ENCODE measurements at regions not wholly inside any gene's neighbourhood (a gene's known extent, or its start where the extent isn't known, plus 50 kb on each side); places are given as distances from the start of the nearest gene placed in this dataset.

GRCh38 chr4:151459375-151459774 is 50.4 kb downstream of the FHIP1A start:
- H3K4me1 Mint-ChIP-seq (ENCODE audit: low read depth in 2 of 2), result no peaks in the 10 kb centered on the region
- peaks cover 16 to 20% of the 10 kb centered on the region in 2 donors for H3K27me3 Mint-ChIP-seq
- H3K4me3 Mint-ChIP-seq, result no peak overlapping the region
- H3K36me3 Mint-ChIP-seq, result no peaks in the 10 kb centered on the region
- no peaks in the 10 kb centered on the region for H3K9me3 Mint-ChIP-seq
- H3K27ac Mint-ChIP-seq, result no peak overlapping the region
- ATAC-seq, result no peak
- no peak for DNase-seq (ENCODE audit: low spot score)

GRCh38 chr4:151460434-151460833 is 51.5 kb downstream of the FHIP1A start:
- ATAC-seq (no peak), DNase-seq (ENCODE audit: low spot score) (no peak)
- no peaks in the 10 kb centered on the region for H3K9me3 Mint-ChIP-seq
- peaks cover 16 to 20% of the 10 kb centered on the region in 2 donors for H3K27me3 Mint-ChIP-seq
- H3K27ac Mint-ChIP-seq, result no peak overlapping the region
- no peaks in the 10 kb centered on the region for H3K4me1 Mint-ChIP-seq (ENCODE audit: low read depth in 2 of 2)
- H3K4me3 Mint-ChIP-seq, result no peak overlapping the region
- H3K36me3 Mint-ChIP-seq, result no peaks in the 10 kb centered on the region

- no peaks in the 10 kb centered on the region for H3K4me1 Mint-ChIP-seq (ENCODE audit: low read depth in 2 of 2)
- no peak overlapping the region for H3K27ac Mint-ChIP-seq
- no peak for ATAC-seq
- no peaks in the 10 kb centered on the region for H3K36me3 Mint-ChIP-seq
- peaks cover 2% of the 10 kb centered on the region for H3K9me3 Mint-ChIP-seq
- H3K27me3 Mint-ChIP-seq, result peaks cover 17 to 19% of the 10 kb centered on the region in 2 donors
- no peak overlapping the region for H3K4me3 Mint-ChIP-seq
- DNase-seq (ENCODE audit: low spot score), result no peak
These were observed 53.6 kb downstream of the FHIP1A start for GRCh38 chr4:151462554-151462953.

GRCh38 chr4:151468715-151469696 is 60.0 kb downstream of the FHIP1A start:
- H3K36me3 Mint-ChIP-seq, result no peaks in the 10 kb centered on the region
- DNase-seq (ENCODE audit: low spot score) (no peak), ATAC-seq (no peak)
- no peak overlapping the region for H3K4me3 Mint-ChIP-seq
- peaks cover 3% of the 10 kb centered on the region for H3K9me3 Mint-ChIP-seq
- H3K27me3 Mint-ChIP-seq, result peaks cover 0 to 8% of the 10 kb centered on the region in 2 donors
- H3K4me1 Mint-ChIP-seq (ENCODE audit: low read depth in 2 of 2), result no peaks in the 10 kb centered on the region
- no peak overlapping the region for H3K27ac Mint-ChIP-seq

- DNase-seq (ENCODE audit: low spot score) (no peak), ATAC-seq (no peak)
- no peaks in the 10 kb centered on the region for H3K36me3 Mint-ChIP-seq
- H3K4me1 Mint-ChIP-seq (ENCODE audit: low read depth in 2 of 2), result no peaks in the 10 kb centered on the region
- H3K27ac Mint-ChIP-seq, result no peak overlapping the region
- H3K9me3 Mint-ChIP-seq, result peaks cover 3% of the 10 kb centered on the region
- H3K4me3 Mint-ChIP-seq, result no peak overlapping the region
- peaks cover 2 to 8% of the 10 kb centered on the region in 2 donors for H3K27me3 Mint-ChIP-seq
These were observed 61.0 kb downstream of the FHIP1A start for GRCh38 chr4:151469970-151470369.

- Mint-ChIP-seq H3K36me3 (no peaks in the 10 kb centered on the region), H3K4me1 (ENCODE audit: low read depth in 2 of 2) (no peaks in the 10 kb centered on the region), H3K27ac (no peak overlapping the region), H3K27me3 (peaks cover 8 to 12% of the 10 kb centered on the region in 2 donors), H3K9me3 (peaks cover 3% of the 10 kb centered on the region), H3K4me3 (no peak overlapping the region)
- DNase-seq (ENCODE audit: low spot score) (no peak), ATAC-seq (no peak)
These were observed 62.8 kb downstream of the FHIP1A start for GRCh38 chr4:151471728-151472127.

- Mint-ChIP-seq H3K4me3 (no peak overlapping the region), H3K4me1 (ENCODE audit: low read depth in 2 of 2) (no peaks in the 10 kb centered on the region), H3K9me3 (peaks cover 3% of the 10 kb centered on the region), H3K36me3 (no peaks in the 10 kb centered on the region), H3K27ac (no peak overlapping the region), H3K27me3 (peaks cover 8 to 11% of the 10 kb centered on the region in 2 donors)
- no peak for ATAC-seq
- no peak for DNase-seq (ENCODE audit: low spot score)
These were observed 63.3 kb downstream of the FHIP1A start for GRCh38 chr4:151472297-151472696.

GRCh38 chr4:151472711-151473110 is 63.7 kb downstream of the FHIP1A start:
- Mint-ChIP-seq H3K27me3 (peaks cover 8% of the 10 kb centered on the region in 2 donors), H3K4me1 (ENCODE audit: low read depth in 2 of 2) (no peaks in the 10 kb centered on the region), H3K4me3 (no peak overlapping the region), H3K27ac (no peak overlapping the region), H3K36me3 (no peaks in the 10 kb centered on the region), H3K9me3 (no peaks in the 10 kb centered on the region)
- DNase-seq (ENCODE audit: low spot score) (no peak), ATAC-seq (no peak)

- no peak overlapping the region for H3K4me3 Mint-ChIP-seq
- H3K9me3 Mint-ChIP-seq, result no peaks in the 10 kb centered on the region
- no peaks in the 10 kb centered on the region for H3K4me1 Mint-ChIP-seq (ENCODE audit: low read depth in 2 of 2)
- ATAC-seq (no peak), DNase-seq (ENCODE audit: low spot score) (no peak)
- H3K27me3 Mint-ChIP-seq, result peaks cover 8% of the 10 kb centered on the region in 2 donors
- H3K36me3 Mint-ChIP-seq, result no peaks in the 10 kb centered on the region
- H3K27ac Mint-ChIP-seq, result no peak overlapping the region
These were observed 64.6 kb downstream of the FHIP1A start for GRCh38 chr4:151473521-151474097.

GRCh38 chr4:151475035-151475714 is 66.2 kb downstream of the FHIP1A start:
- Mint-ChIP-seq H3K36me3 (no peaks in the 10 kb centered on the region), H3K27me3 (peaks cover 8 to 13% of the 10 kb centered on the region in 2 donors), H3K4me3 (no peak overlapping the region), H3K4me1 (ENCODE audit: low read depth in 2 of 2) (no peaks in the 10 kb centered on the region), H3K27ac (no peak overlapping the region), H3K9me3 (peaks cover 3% of the 10 kb centered on the region)
- DNase-seq (ENCODE audit: low spot score) (no peak), ATAC-seq (no peak)

- Mint-ChIP-seq H3K9me3 (peaks cover 3% of the 10 kb centered on the region), H3K4me3 (no peak overlapping the region), H3K27me3 (peaks cover 0 to 6% of the 10 kb centered on the region in 2 donors), H3K4me1 (ENCODE audit: low read depth in 2 of 2) (no peaks in the 10 kb centered on the region), H3K36me3 (no peaks in the 10 kb centered on the region), H3K27ac (no peak overlapping the region)
- no peak for ATAC-seq
- DNase-seq (ENCODE audit: low spot score), result no peak
These were observed 72.8 kb downstream of the FHIP1A start for GRCh38 chr4:151481813-151482212.

- Mint-ChIP-seq H3K27ac (no peak overlapping the region), H3K27me3 (peaks cover 9 to 19% of the 10 kb centered on the region in 2 donors), H3K4me3 (no peak overlapping the region), H3K4me1 (ENCODE audit: low read depth in 2 of 2) (no peaks in the 10 kb centered on the region), H3K36me3 (no peaks in the 10 kb centered on the region), H3K9me3 (peaks cover 10% of the 10 kb centered on the region)
- ATAC-seq, result no peak
- DNase-seq (ENCODE audit: low spot score), result no peak
These were observed 75.6 kb downstream of the FHIP1A start for GRCh38 chr4:151484396-151485102.

GRCh38 chr4:151485541-151486131 is 76.7 kb downstream of the FHIP1A start:
- Mint-ChIP-seq H3K27ac (no peak overlapping the region), H3K4me3 (no peak overlapping the region), H3K4me1 (ENCODE audit: low read depth in 2 of 2) (no peaks in the 10 kb centered on the region), H3K27me3 (peaks cover 3 to 19% of the 10 kb centered on the region in 2 donors), H3K9me3 (peaks cover 7% of the 10 kb centered on the region), H3K36me3 (no peaks in the 10 kb centered on the region)
- no peak for ATAC-seq
- no peak for DNase-seq (ENCODE audit: low spot score)
